T-helper 1 cell treated with Interleukin-12 subunit alpha and Interleukin-12 subunit beta and Interleukin-4 antibody, amounts not matched to agents 30 μg/mL and 1 μg/mL, for 36 hours (primary cell): ENCODE measurements at regions not wholly inside any gene's neighbourhood (a gene's known extent, or its start where the extent isn't known, plus 50 kb on each side); places are given as distances from the start of the nearest gene placed in this dataset.
"Not testable (repeated sequence)": the region's sequence is repeated elsewhere in the genome, so short reads cannot be mapped to it uniquely, and the experiment has no call there.

Experiments
- H3K27ac Mint-ChIP-seq: one replicate; pipeline ENCODE4 v1.8.0; 2021; ENCODE audit warnings: mild to moderate bottlenecking, mixed read lengths
- H3K27me3 Mint-ChIP-seq: one replicate; pipeline ENCODE4 v1.8.0; 2021; ENCODE audit warnings: low read depth, mixed read lengths
- H3K36me3 Mint-ChIP-seq: one replicate; pipeline ENCODE4 v1.8.0; 2021; ENCODE audit warnings: low read depth, mixed read lengths
- H3K4me1 Mint-ChIP-seq: one replicate; pipeline ENCODE4 v1.8.0; 2021; ENCODE audit warnings: low read depth, mixed read lengths
- H3K4me3 Mint-ChIP-seq: one replicate; pipeline ENCODE4 v1.8.0; 2021; ENCODE audit warnings: mild to moderate bottlenecking, moderate library complexity, mixed read lengths
- H3K9me3 Mint-ChIP-seq: one replicate; pipeline ENCODE4 v1.8.0; 2021; ENCODE audit warnings: mixed read lengths

DNA sequence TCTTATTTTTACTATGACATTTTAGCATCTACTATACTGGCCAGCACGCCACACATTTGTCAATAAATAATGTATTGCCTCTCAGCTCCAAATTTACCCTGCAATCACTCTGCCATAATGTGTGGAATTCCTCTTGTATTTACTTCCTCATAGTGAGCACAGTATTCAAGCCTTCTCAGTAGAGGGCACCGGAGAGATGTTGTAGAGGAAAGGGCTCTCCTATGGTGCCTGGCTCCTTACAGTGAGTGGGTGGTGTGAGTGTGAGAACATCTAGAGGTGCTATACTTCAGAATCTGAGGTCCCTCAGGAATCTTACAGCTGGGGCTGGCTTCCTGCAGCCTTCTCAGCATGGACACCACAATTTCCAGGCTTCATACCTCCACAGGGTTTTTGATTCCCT lies 2334.2 kb upstream of the PCDH20 start:
- not testable (repeated sequence) for H3K4me3 Mint-ChIP-seq, H3K9me3 Mint-ChIP-seq, H3K4me1 Mint-ChIP-seq, H3K36me3 Mint-ChIP-seq, H3K27me3 Mint-ChIP-seq, H3K27ac Mint-ChIP-seq

DNA sequence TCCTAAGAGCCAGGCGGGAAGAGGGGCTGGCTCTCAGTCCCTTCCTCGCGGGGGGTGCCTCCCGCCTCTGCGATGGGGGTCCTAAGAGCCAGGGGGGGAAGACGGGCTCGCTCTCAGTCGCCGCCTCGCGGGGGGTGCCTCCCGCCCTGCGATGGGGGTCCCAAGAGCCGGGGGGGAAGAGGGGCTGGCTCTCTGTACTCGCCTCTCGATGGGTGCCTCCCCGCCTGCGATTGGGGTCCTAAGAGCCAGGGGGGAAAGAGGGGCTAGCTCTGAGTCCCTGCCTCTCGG lies 2326.1 kb upstream of the PCDH20 start:
- not testable (repeated sequence) for H3K4me3 Mint-ChIP-seq, H3K9me3 Mint-ChIP-seq, H3K36me3 Mint-ChIP-seq, H3K27me3 Mint-ChIP-seq, H3K4me1 Mint-ChIP-seq, H3K27ac Mint-ChIP-seq

DNA sequence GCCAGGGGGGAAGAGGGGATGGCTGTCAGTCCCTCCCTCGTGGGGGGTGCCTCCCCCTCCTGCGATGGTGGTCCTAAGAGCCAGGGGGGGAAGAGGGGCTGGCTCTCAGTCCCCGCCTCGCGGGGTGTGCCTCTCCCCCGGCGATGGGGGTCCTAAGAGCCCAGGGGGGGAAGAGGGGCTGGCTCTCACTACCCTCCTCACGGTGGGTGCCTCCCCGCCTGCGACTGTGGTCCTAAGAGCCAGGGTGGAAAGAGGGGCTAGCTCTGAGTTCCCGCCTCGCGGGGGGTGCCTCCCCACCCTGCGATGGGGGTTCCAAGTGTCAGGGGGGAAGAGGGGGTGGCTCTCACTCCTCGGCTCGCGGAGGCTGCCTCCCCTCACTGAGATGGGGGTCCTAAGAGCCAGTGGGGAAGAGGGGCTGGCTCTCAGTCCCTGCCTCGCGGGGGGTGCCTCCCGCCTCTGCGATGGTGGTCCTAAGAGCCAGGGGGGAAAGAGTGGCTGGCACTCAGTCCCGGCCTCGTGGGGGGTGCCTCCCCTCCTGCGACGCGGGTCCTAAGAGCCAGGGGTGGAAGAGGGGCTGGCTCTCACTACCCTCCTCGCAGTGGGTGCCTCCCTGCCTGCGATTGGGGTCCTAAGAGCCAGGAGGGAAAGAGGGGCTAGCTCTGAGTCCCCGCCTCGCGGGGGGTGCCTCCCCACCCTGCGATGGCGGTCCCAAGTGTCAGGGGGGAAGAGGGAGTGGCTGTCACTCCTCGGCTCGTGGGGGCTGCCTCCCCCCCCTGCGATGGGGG lies 2325.6 kb upstream of the PCDH20 start:
- Mint-ChIP-seq H3K4me3 (no peak overlapping the region), H3K4me1 (no peaks in the 10 kb centered on the region), H3K9me3 (peaks cover 4% of the 10 kb centered on the region), H3K27ac (no peak overlapping the region), H3K36me3 (no peaks in the 10 kb centered on the region), H3K27me3 (no peaks in the 10 kb centered on the region)

DNA sequence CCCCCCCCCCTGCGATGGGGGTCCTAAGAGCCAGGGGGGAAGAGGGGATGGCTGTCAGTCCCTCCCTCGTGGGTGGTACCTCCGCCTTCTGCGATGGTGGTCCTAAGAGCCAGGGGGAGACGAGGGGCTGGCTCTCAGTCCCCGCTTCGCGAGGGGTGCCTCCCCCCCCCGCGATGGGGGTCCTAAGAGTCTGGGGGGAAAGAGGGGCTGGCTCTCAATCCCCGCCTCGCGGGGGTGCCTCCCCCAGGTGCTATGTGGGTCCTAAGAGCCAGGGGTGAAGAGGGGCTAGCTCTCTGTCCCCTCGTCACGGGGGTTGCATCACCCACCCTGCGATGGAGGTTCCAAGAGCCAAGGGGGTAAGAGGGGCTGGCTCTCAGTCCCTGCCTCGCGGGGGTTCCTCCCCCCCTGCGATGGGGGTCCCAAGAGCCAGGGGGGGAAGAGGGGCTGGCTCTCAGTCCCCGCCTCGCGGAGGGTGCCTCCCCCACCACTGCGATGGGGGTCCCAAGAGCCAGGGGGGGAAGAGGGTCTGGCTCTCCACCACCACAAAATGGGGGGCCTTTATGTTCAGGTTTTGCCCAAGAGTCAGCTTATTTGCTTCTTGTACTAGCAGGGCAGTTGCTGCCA lies 2323.6 kb upstream of the PCDH20 start:
- not testable (repeated sequence) for H3K4me1 Mint-ChIP-seq, H3K4me3 Mint-ChIP-seq, H3K27me3 Mint-ChIP-seq, H3K9me3 Mint-ChIP-seq, H3K36me3 Mint-ChIP-seq, H3K27ac Mint-ChIP-seq

DNA sequence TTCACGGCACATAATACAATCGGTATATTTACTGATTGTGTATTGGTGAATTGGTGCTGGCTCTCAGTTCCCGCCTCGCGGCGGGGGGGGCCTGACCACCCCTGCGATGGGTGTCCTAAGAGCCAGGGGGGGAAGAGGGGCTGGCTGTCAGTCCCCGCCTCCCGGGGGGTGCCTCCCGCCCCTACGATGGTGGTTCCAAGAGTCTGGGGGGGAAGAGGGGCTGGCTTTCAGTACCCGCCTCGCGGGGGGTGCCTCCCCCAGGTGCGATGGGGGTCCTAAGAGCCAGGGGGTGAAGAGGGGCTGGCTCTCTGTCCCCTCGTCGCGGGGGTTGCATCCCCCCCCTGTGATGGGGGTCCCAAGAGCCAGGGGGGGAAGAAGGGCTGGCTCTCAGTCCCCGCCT lies 2321.8 kb upstream of the PCDH20 start:
- no peaks in the 10 kb centered on the region for H3K27me3 Mint-ChIP-seq
- H3K9me3 Mint-ChIP-seq = peaks cover 4% of the 10 kb centered on the region
- no peak overlapping the region for H3K4me3 Mint-ChIP-seq
- H3K27ac Mint-ChIP-seq = no peak overlapping the region
- H3K36me3 Mint-ChIP-seq = no peaks in the 10 kb centered on the region
- H3K4me1 Mint-ChIP-seq = no peaks in the 10 kb centered on the region

DNA sequence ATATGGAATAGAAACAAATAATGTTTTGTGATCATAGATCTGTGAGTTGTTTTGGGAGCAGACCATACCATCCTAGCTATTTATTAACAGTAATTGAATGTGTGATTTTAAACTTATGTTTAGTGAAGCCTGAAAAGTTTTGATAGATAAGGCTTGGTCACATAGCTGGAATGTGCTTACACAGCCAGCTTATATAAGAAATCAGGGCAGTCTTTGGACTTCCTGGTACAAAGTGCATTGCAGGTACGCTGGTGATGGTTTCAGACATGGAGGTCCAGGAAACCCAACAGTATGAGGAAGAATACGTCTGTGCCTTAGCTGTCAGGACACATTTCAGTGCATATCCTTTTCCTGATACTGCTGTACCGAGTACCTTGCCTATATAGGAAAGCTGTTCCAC lies 2316.2 kb upstream of the PCDH20 start:
- H3K4me3 Mint-ChIP-seq = no peak overlapping the region
- H3K36me3 Mint-ChIP-seq = no peaks in the 10 kb centered on the region

DNA sequence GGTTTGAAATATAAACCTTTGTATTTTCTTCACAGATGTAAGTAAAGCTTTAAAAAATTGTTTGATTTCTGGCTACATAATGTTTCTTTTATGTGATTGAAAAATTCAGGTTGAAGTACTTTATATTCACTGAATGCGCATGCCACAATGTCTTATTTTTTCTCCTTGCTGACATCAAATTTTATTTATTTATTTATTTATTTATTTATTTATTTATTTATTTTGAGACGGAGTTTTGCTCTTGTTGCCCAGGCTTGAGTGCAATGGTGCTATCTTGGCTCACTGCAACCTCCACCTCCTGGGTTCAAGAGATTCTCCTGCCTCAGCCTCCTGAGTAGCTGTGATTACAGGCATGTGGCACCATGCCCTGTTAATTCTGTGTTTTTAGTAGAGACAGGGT lies 2296.5 kb upstream of the PCDH20 start:
- not testable (repeated sequence) for H3K36me3 Mint-ChIP-seq, H3K27me3 Mint-ChIP-seq, H3K9me3 Mint-ChIP-seq, H3K4me3 Mint-ChIP-seq, H3K27ac Mint-ChIP-seq, H3K4me1 Mint-ChIP-seq

More for the DNA sequence above, 2316.2 kb upstream of the PCDH20 start:
- no peaks in the 10 kb centered on the region for H3K4me1 Mint-ChIP-seq
- H3K27me3 Mint-ChIP-seq = no peaks in the 10 kb centered on the region
- H3K27ac Mint-ChIP-seq = no peak overlapping the region
- H3K9me3 Mint-ChIP-seq = peaks cover 6% of the 10 kb centered on the region

DNA sequence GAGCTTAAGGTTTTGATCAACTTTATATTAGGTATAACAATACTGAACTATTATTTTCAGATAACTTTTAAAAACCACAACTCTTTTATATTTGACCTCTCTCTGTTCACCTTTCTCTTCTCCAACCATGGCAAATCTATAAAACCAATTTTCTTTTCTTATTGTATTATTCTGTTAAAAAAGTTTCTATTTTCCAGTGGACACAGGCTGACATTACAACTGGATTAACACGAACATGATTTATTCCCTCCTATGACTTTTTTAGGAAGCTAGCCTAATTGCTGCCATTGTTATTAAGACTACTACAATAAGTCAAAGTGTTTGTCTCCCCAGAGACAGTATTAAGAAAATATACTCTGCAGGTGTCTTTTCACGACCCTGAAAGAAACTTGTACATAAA lies 2291.1 kb upstream of the PCDH20 start:
- Mint-ChIP-seq H3K36me3 (no peaks in the 10 kb centered on the region), H3K9me3 (peaks cover 7% of the 10 kb centered on the region), H3K27me3 (no peaks in the 10 kb centered on the region), H3K27ac (no peak overlapping the region), H3K4me1 (no peaks in the 10 kb centered on the region), H3K4me3 (no peak overlapping the region)

DNA sequence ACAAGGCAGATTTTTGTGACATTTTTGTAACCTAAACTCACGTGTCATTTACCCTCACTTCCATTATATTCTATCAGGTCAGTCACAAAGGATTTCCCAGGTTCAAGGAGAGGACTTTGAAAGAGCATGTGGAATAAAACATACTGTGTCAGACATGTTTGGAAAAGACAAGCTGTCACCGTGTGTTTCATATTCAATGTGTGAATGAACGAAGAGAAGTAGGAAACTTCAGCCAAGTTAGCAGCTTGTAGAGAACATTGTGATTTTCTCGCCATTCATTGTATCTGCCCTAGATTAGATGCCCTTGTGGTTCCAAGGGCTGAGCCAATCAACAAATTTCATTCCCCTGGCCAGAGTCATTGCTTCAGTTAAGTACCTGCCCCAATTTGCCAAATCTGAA lies 2288.9 kb upstream of the PCDH20 start:
- Mint-ChIP-seq H3K4me1 (no peaks in the 10 kb centered on the region), H3K27me3 (no peaks in the 10 kb centered on the region), H3K9me3 (peaks cover 9% of the 10 kb centered on the region)

DNA sequence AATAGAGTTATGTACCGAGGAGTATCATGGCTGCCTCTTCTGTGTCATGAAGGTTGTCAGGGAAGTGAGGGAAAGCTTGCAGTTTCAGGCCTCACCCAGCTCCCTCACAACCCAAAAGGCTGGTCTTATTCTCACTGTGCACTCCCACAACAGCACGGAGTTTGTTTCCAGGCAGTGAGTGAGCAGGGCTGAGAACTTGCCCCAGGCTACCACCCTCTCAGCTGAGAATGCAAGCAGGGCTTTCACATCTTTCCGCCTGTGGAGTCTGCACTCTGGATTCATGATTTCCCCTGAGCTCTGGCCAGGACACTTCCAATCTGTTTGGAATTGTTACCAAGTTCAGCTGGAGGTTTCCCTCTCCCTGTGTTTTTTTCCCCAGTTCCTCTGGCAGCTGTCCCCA lies 2284.7 kb upstream of the PCDH20 start:
- Mint-ChIP-seq H3K27me3 (no peaks in the 10 kb centered on the region), H3K9me3 (peaks cover 12% of the 10 kb centered on the region), H3K4me1 (no peaks in the 10 kb centered on the region), H3K4me3 (no peak overlapping the region), H3K36me3 (no peaks in the 10 kb centered on the region), H3K27ac (no peak overlapping the region)

More for the DNA sequence above, 2288.9 kb upstream of the PCDH20 start:
- Mint-ChIP-seq H3K36me3 (no peaks in the 10 kb centered on the region), H3K4me3 (no peak overlapping the region), H3K27ac (no peak overlapping the region)

DNA sequence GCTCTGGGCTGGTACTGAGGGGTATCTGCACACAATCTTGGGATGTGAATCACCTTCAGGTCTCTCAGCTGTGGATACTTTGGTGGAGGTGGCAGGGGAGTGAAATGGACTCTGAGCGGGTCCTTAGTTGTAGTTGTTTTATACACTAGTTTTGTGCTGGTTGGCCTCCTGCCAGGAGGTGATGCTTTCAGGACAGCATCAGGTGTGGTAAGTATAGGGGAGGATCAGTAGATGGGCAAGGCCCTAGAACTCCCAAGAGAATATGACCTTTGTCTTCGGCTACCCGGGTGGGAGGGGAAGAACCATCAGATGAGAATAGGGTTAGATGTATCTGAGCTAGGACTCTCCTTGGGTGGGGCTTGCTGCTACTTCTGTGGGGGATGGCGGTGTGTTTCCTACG lies 2284.3 kb upstream of the PCDH20 start:
- Mint-ChIP-seq H3K27ac (no peak overlapping the region), H3K27me3 (no peaks in the 10 kb centered on the region), H3K36me3 (no peaks in the 10 kb centered on the region), H3K4me1 (no peaks in the 10 kb centered on the region), H3K4me3 (no peak overlapping the region), H3K9me3 (peaks cover 12% of the 10 kb centered on the region)

DNA sequence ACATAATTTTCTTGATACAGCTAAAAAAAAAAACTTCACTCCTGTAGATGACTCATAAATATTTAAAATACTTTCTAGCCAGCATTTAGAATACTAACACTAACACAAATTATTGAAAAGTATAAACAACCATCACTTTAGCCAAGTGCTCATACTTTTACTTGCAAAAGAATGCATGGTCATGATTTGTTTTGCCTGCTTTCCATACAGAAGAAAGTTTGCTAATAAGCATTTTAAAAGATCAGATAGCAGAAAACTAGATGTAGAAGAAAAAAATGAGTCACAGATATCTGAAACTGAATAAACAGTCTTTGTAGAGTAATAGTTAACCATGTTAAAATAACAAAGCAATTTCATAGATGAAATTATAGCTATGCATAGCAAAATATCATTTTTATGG lies 2280.4 kb upstream of the PCDH20 start:
- Mint-ChIP-seq H3K9me3 (peaks cover 10% of the 10 kb centered on the region), H3K27ac (no peak overlapping the region), H3K36me3 (no peaks in the 10 kb centered on the region)

DNA sequence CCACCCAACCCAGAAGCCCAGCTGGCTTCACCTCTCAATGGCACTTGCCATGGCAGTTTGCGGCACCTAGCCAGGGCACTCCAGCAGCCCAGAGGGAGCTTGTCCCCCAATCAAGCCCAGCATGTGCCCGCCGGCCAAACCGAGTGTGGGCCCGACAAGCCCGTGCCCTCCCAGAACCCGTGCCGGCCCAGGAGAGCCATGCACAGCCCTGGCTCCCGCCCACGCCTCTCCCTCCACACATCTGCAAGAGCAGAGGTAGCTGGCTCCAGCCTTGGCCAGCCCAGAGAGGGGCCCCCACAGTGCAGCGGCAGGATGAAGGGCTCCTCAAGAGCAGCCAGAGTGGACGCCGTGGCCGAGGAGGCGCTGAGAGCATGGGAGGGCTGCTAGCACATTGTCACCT lies 2278.0 kb upstream of the PCDH20 start:
- Mint-ChIP-seq H3K9me3 (peaks cover 5% of the 10 kb centered on the region), H3K4me3 (no peak overlapping the region), H3K4me1 (no peaks in the 10 kb centered on the region), H3K27me3 (no peaks in the 10 kb centered on the region), H3K36me3 (no peaks in the 10 kb centered on the region), H3K27ac (no peak overlapping the region)

More for the DNA sequence above, 2280.4 kb upstream of the PCDH20 start:
- Mint-ChIP-seq H3K4me1 (no peaks in the 10 kb centered on the region), H3K27me3 (no peaks in the 10 kb centered on the region), H3K4me3 (no peak overlapping the region)

DNA sequence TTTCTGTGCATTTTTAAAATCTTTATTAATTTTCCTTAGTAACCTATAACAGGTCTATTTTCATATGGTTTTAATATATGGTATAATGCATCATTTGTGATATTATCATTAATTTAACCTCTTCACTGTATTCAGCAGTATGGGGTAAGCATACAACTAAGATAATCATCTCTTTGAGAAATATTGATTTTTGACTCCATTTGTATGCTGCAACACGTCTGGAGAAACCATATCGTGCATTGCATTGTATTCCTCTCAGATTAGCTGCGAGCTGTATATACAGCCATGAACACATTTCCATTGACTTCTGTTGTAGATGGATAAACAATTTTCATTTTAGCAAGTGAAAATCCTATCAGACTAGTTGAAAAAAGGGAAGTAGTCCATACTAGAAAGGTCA lies 2275.8 kb upstream of the PCDH20 start:
- no peaks in the 10 kb centered on the region for H3K27me3 Mint-ChIP-seq
- H3K4me1 Mint-ChIP-seq = no peaks in the 10 kb centered on the region
- H3K36me3 Mint-ChIP-seq = no peaks in the 10 kb centered on the region
- H3K4me3 Mint-ChIP-seq = no peak overlapping the region
- peaks cover 10% of the 10 kb centered on the region for H3K9me3 Mint-ChIP-seq
- no peak overlapping the region for H3K27ac Mint-ChIP-seq

DNA sequence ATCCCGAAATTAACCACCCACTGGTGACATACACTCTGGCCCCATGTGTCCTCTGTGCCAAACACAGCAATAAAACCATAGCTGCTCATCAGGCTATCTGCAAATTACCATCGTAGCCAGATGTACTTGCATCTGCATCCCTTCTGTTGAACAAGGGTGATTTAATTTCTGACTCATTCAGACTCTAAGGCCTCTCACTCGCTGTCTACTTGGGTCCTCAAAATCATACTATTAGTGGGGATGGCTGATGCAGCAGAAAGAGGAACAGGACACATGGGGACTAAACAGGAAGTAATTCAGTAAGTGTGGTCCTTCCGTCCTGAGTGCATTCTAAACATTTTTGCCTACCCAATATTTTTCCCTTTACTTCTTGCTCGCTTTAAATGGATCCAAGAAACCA lies 2275.0 kb upstream of the PCDH20 start:
- Mint-ChIP-seq H3K27ac (no peak overlapping the region), H3K4me3 (no peak overlapping the region)

DNA sequence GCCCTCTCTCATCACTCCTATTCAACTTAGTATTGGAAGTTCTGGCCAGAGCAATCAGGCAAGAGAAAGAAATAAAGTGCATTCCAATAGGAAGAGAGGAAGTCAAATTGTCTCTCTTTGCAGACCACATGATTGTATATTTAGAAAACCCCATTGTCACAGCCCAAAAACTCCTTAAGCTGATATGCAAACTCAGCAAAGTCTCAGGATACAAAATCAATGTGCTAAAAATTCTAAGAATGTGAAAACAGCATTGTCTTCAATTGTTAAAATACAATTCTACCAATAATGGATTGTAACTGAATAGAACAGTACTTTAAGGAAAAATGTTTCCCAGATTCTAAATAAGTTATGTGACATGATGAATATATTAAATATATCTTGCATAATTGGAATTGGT lies 2269.2 kb upstream of the PCDH20 start:
- H3K27me3 Mint-ChIP-seq = no peaks in the 10 kb centered on the region
- no peak overlapping the region for H3K27ac Mint-ChIP-seq
- no peaks in the 10 kb centered on the region for H3K4me1 Mint-ChIP-seq
- H3K4me3 Mint-ChIP-seq = no peak overlapping the region
- H3K36me3 Mint-ChIP-seq = no peaks in the 10 kb centered on the region
- peaks cover 20% of the 10 kb centered on the region for H3K9me3 Mint-ChIP-seq

More for the DNA sequence above, 2275.0 kb upstream of the PCDH20 start:
- peaks cover 15% of the 10 kb centered on the region for H3K9me3 Mint-ChIP-seq
- no peaks in the 10 kb centered on the region for H3K36me3 Mint-ChIP-seq
- no peaks in the 10 kb centered on the region for H3K27me3 Mint-ChIP-seq
- no peaks in the 10 kb centered on the region for H3K4me1 Mint-ChIP-seq
